ENCODE measurements at regions not wholly inside any gene's neighbourhood (a gene's known extent, or its start where the extent isn't known, plus 50 kb on each side); places are given as distances from the start of the nearest gene placed in this dataset.
A peak's percentile ranks its signal among the peaks of the same experiment; 100 is the strongest.

- Histone ChIP-seq H3K36me3 (ENCODE audit: insufficient read depth, low read length) (no peaks in the 10 kb centered on the region), H2AFZ (ENCODE audit: low read length) (no peak overlapping the region), H3K9me3 (ENCODE audit: low read depth, low read length) (no peaks in the 10 kb centered on the region), H3K27me3 (ENCODE audit: insufficient read depth, low read length) (no peaks in the 10 kb centered on the region), H3K79me2 (ENCODE audit: insufficient read depth, low read length) (no peaks in the 10 kb centered on the region), H3K4me3 (ENCODE audit: insufficient read depth, low read length) (no peak overlapping the region), H3K4me1 (ENCODE audit: insufficient read depth, low read length) (peaks cover 28% of the 10 kb centered on the region), H3K27ac (ENCODE audit: low read depth, low read length) (no peak overlapping the region), H4K20me1 (ENCODE audit: insufficient read depth, low read length) (no peaks in the 10 kb centered on the region), H3K4me2 (ENCODE audit: insufficient read depth, low read length) (no peak overlapping the region)
- DNase-seq (ENCODE audit: insufficient read length, low spot score, missing footprints) = no peak
- TF ChIP-seq CTCF (IDR thresholded peaks at IDR 0.05; ENCODE audit: extremely low read depth, low read depth, low read length) = no peak
These were observed 59.4 kb upstream of the ZSWIM6 start for GRCh38 chr5:61272688-61273087.

GRCh38 chr5:61273279-61273975 lies 58.6 kb upstream of the ZSWIM6 start:
- Histone ChIP-seq H3K4me2 (ENCODE audit: insufficient read depth, low read length) (no peak overlapping the region), H3K27ac (ENCODE audit: low read depth, low read length) (no peak overlapping the region), H3K4me3 (ENCODE audit: insufficient read depth, low read length) (no peak overlapping the region), H3K79me2 (ENCODE audit: insufficient read depth, low read length) (no peaks in the 10 kb centered on the region), H3K36me3 (ENCODE audit: insufficient read depth, low read length) (no peaks in the 10 kb centered on the region), H2AFZ (ENCODE audit: low read length) (no peak overlapping the region), H3K9me3 (ENCODE audit: low read depth, low read length) (no peaks in the 10 kb centered on the region), H3K4me1 (ENCODE audit: insufficient read depth, low read length) (peaks cover 28% of the 10 kb centered on the region), H4K20me1 (ENCODE audit: insufficient read depth, low read length) (no peaks in the 10 kb centered on the region), H3K27me3 (ENCODE audit: insufficient read depth, low read length) (no peaks in the 10 kb centered on the region)
- no peak for DNase-seq (ENCODE audit: insufficient read length, low spot score, missing footprints)
- no peak for TF ChIP-seq CTCF (IDR thresholded peaks at IDR 0.05; ENCODE audit: extremely low read depth, low read depth, low read length)

- Histone ChIP-seq H3K79me2 (ENCODE audit: insufficient read depth, low read length) (no peaks in the 10 kb centered on the region), H4K20me1 (ENCODE audit: insufficient read depth, low read length) (no peaks in the 10 kb centered on the region), H3K27me3 (ENCODE audit: insufficient read depth, low read length) (no peaks in the 10 kb centered on the region), H2AFZ (ENCODE audit: low read length) (no peak overlapping the region), H3K4me1 (ENCODE audit: insufficient read depth, low read length) (peaks cover 28% of the 10 kb centered on the region), H3K27ac (ENCODE audit: low read depth, low read length) (peak overlapping the region; percentile 74), H3K36me3 (ENCODE audit: insufficient read depth, low read length) (no peaks in the 10 kb centered on the region), H3K9me3 (ENCODE audit: low read depth, low read length) (no peaks in the 10 kb centered on the region), H3K4me2 (ENCODE audit: insufficient read depth, low read length) (peak overlapping the region; percentile 14), H3K4me3 (ENCODE audit: insufficient read depth, low read length) (no peak overlapping the region)
- no peak for TF ChIP-seq CTCF (IDR thresholded peaks at IDR 0.05; ENCODE audit: extremely low read depth, low read depth, low read length)
- no peak for DNase-seq (ENCODE audit: insufficient read length, low spot score, missing footprints)
These were observed 57.5 kb upstream of the ZSWIM6 start for GRCh38 chr5:61274511-61274911.

GRCh38 chr5:61275841-61276240 lies 56.2 kb upstream of the ZSWIM6 start:
- TF ChIP-seq CTCF (IDR thresholded peaks at IDR 0.05; ENCODE audit: extremely low read depth, low read depth, low read length) = no peak
- peak; percentile 32 for DNase-seq (ENCODE audit: insufficient read length, low spot score, missing footprints)
- Histone ChIP-seq H3K27me3 (ENCODE audit: insufficient read depth, low read length) (no peaks in the 10 kb centered on the region), H3K9me3 (ENCODE audit: low read depth, low read length) (no peaks in the 10 kb centered on the region), H3K36me3 (ENCODE audit: insufficient read depth, low read length) (no peaks in the 10 kb centered on the region), H3K4me2 (ENCODE audit: insufficient read depth, low read length) (peak overlapping the region; percentile 11), H3K4me1 (ENCODE audit: insufficient read depth, low read length) (peaks cover 40% of the 10 kb centered on the region), H3K79me2 (ENCODE audit: insufficient read depth, low read length) (no peaks in the 10 kb centered on the region), H3K27ac (ENCODE audit: low read depth, low read length) (peak overlapping the region; percentile 74), H2AFZ (ENCODE audit: low read length) (peak overlapping the region; percentile 74), H4K20me1 (ENCODE audit: insufficient read depth, low read length) (no peaks in the 10 kb centered on the region), H3K4me3 (ENCODE audit: insufficient read depth, low read length) (no peak overlapping the region)

All from osteoblast (primary cell).